Stimulated activated CD4-positive, alpha-beta T cell treated with anti-CD3 and anti-CD28 coated beads, Interleukin-4, amount 100 ng/mL, for 4 hours (primary cell): ENCODE measurements at regions not wholly inside any gene's neighbourhood (a gene's known extent, or its start where the extent isn't known, plus 50 kb on each side); places are given as distances from the start of the nearest gene placed in this dataset.
"Not testable (repeated sequence)": the region's sequence is repeated elsewhere in the genome, so short reads cannot be mapped to it uniquely, and the experiment has no call there.

ENCODE experiments used
- DNase-seq, 2 experiments: peaks; one replicate each; pipeline ENCODE4 v3.0.0-alpha.2; 2020

- DNase-seq: no peak
Observed at GRCh38 chr2:234590076-234590475, 93.2 kb upstream of the ARL4C start.

GRCh38 chr2:234588054-234588430, 91.2 kb upstream of the ARL4C start:
- DNase-seq: no peak

GRCh38 chr2:234587341-234588053, 90.6 kb upstream of the ARL4C start:
- no peak for DNase-seq

GRCh38 chr2:234583331-234583730, 86.5 kb upstream of the ARL4C start:
- no peak for DNase-seq

GRCh38 chr2:234580686-234581085, 83.8 kb upstream of the ARL4C start:
- no peak for DNase-seq

- DNase-seq: no peak
Observed at GRCh38 chr2:234579231-234579962, 82.5 kb upstream of the ARL4C start.

GRCh38 chr2:234578389-234578788, 81.5 kb upstream of the ARL4C start:
- no peak for DNase-seq

- DNase-seq: no peak
Observed at GRCh38 chr2:234577191-234577590, 80.3 kb upstream of the ARL4C start.

- no peak for DNase-seq
Observed at GRCh38 chr2:234571620-234572407, 74.9 kb upstream of the ARL4C start.

GRCh38 chr2:234570476-234570875, 73.6 kb upstream of the ARL4C start:
- no peak for DNase-seq

- DNase-seq: no peak
Observed at GRCh38 chr2:234569776-234570430, 73.0 kb upstream of the ARL4C start.

GRCh38 chr2:234566622-234567021, 69.7 kb upstream of the ARL4C start:
- DNase-seq: no peak

GRCh38 chr2:234565842-234566619, 69.2 kb upstream of the ARL4C start:
- DNase-seq: no peak

GRCh38 chr2:234565201-234565600, 68.3 kb upstream of the ARL4C start:
- no peak for DNase-seq

- no peak for DNase-seq
Observed at GRCh38 chr2:234564699-234565098, 67.8 kb upstream of the ARL4C start.

- DNase-seq: no peak
Observed at GRCh38 chr2:234559609-234560008, 62.7 kb upstream of the ARL4C start.

GRCh38 chr2:234558642-234559041, 61.8 kb upstream of the ARL4C start:
- DNase-seq: no peak

GRCh38 chr2:234556848-234557573, 60.1 kb upstream of the ARL4C start:
- DNase-seq: no peak

GRCh38 chr2:234555616-234556249, 58.9 kb upstream of the ARL4C start:
- DNase-seq: no peak

- DNase-seq: no peak
Observed at GRCh38 chr2:234555161-234555560, 58.3 kb upstream of the ARL4C start.

GRCh38 chr2:234553223-234553622, 56.3 kb upstream of the ARL4C start:
- not testable (repeated sequence) for DNase-seq
